ENCODE measurements at regions not wholly inside any gene's neighbourhood (a gene's known extent, or its start where the extent isn't known, plus 50 kb on each side); places are given as distances from the start of the nearest gene placed in this dataset.

DNA sequence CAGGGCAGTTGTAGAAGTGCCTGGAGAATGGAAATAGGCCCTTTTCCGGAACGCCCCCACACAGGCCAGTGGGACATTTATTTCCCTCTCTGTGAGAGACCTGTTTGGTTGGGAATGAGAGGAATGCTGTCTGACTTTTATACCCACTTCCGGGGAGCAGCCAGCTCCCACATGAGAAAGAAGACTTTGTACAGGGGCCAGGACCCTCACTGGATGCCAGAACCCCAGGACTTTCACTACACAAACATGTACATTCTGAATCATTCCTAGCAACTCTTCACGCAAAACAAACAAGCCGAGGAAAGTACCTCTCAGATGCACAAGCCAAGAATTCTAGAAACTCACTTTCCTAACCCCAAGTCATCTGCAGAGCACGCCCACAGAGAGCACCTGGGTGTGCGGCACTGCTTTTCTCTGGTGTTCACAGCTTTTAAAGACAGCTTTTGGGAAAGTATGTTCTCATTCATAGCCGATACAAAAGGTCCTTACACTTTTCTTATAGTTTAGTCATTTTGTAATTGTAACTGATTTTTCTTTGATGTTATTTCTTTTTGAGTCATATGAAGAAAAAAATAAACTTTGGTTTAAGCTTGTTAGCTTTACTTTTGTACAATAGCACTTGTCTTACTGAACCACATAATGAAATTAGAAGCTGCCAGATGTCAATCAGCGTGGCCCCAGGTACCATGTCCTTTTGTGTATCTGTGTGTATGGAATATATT is 856.1 kb upstream of the ID2 start:
- no peak for DNase-seq

DNA sequence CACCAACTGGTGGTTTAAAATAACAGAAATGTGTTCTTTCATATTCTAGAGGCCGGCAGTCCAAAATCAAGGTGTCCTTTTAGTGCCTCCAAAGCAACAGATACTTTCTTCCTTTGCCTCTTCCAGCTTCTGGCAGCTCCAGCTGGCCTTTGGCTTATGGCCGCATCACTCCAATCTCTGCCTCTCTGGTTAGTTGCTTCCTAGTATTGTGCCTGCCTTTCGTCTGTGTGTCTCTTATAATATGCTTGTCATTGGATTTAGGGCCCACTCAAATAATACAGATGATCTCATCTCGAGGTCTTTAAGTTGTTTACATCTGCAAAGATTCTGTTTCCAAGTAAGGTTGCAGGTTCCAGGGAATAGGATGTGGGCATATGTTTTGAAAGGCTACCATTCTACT is 855.2 kb upstream of the ID2 start:
- no peak for DNase-seq

DNA sequence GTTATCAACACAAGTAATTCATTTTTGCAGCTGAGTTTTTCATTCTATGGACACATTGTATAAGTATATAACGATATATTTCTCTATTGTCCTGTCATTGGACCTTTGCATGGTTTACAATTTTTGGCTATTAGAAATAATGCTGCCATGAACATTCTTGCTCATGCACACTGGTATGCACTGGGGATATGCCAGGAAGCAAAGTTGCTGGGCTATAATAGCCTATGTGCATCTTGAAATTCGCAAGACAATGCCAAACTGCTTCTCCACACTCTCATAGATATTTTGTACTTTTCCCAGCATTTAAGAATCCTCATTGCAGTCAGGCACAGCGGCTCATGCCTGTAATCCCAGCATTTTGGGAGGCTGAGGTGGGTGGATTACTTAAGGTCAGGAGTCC is 852.6 kb upstream of the ID2 start:
- no peak for DNase-seq

DNA sequence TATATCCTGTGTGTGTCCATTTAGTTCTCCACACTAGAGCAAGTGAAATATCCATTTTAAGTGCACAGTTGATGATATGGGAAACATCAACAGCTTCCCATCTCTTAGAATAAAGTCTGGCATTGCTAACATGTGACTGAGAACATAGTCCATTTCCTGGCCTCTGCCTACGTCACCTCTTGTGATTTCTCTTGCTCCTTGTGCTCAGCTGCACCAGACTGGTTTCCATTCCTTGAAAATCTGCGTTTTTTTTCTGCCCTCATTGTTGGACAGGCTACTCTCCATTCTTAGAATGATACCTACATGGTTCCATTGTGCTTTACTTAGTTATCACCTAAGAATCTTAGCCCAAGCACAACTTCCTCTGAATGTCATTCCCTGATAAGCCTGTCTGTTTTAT is 851.2 kb upstream of the ID2 start:
- DNase-seq: no peak

DNA sequence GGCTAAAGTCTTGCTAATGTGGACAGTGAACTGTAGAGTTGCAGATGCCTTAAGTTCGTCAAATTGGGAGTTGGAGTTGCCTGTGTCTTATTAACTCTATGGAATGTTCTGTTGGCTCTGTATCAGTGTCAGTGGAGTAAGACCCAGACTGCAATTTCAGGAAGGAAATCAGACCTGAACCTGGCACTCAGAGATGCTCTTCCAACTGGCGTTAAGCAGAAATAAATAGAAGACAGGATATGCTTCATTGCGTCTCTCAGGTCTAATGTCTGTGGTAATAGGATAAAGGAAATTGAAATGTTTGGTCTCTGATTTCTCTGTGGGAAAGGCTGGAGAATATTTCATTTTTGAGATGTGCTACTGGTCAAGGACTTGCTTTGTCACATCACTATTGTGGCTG is 846.7 kb upstream of the ID2 start:
- no peak for DNase-seq

DNA sequence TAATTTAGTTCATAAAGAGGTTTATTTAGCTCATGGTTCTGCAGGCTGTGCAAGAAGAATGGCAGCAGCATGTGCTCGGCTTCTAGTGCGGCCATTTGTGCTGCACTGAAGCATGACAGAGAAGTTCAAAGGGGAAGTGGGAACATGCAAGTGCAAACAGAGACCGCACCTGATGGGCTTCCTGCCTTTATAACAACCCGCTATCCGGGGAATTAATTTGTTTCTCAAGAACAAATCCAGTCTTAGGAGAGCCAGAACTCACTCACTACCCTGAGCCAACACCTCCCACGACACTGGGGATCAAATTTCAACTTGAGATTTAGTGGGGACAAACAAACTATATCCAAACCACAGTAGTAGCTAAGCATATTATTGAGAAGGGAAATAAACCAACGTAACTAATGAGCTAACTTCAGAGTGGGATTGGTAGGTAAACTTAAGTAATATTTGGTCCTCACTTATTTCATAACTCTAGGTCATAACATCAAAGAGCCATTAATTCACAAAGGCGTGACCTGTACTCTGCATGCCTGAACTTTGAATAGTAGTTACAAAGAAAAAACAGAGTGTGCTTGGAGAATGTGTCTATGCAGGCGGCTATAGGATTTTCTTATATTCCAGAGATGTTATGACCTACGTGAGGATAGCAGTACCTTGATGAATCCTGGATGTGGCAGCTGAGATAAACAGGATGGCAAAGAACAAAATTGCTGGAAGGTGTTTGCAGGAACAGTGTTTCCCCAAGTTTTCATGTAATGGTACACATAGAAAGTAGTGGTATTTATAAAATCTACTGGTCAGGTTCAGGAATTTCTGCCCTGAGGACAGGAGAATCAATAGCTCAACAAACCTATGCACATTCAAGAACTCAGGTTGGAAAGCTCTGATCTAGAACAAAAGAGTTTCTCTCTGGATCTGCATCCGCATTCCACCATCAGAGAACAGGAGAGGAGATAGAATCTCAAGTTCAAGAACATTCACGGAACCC is 845.9 kb upstream of the ID2 start:
- peak in 1 of 2 donors; percentile 23 for DNase-seq

DNA sequence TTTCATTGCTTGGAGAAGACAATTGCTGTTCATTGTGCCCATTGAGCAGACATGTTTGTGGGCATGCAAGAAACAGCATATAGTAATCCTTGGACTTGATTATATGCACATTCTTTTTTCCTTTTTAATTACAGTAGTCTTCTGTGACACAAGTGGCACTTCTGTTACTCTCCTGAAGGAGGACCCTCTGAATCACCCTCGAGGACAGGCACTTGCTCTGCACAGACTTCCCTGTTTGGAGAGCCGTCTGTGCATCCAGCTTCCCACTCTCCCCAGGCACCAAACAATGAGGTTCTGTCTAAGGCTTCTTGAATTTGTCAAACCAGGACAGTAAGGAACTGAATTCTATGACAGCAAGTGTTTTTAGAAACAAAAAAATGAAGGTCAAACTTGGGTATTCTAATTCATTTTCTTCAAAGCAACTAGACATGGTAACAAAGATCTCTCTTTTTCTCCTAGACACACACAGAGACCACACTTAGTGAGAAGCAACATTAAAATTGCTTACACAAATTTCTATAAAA is 844.6 kb upstream of the ID2 start:
- DNase-seq: no peak

DNA sequence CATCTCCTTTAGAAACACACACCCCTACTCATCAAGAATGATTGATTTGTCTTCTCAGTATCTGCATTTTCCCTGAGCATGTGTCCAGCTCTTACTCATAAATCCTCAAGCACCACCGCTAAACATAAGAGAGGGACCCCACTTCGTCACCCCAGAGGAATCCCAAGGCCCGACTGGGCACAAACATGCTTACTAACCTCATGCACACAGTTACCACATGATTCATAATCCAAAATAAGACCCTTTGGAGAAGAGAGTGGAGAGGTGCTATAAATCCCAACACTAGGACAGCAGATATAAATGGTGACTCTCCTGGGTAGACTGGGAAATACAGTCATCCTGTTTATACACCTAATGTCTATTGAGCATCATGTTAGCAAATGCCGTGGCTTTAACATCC is 843.2 kb upstream of the ID2 start:
- DNase-seq: no peak

DNA sequence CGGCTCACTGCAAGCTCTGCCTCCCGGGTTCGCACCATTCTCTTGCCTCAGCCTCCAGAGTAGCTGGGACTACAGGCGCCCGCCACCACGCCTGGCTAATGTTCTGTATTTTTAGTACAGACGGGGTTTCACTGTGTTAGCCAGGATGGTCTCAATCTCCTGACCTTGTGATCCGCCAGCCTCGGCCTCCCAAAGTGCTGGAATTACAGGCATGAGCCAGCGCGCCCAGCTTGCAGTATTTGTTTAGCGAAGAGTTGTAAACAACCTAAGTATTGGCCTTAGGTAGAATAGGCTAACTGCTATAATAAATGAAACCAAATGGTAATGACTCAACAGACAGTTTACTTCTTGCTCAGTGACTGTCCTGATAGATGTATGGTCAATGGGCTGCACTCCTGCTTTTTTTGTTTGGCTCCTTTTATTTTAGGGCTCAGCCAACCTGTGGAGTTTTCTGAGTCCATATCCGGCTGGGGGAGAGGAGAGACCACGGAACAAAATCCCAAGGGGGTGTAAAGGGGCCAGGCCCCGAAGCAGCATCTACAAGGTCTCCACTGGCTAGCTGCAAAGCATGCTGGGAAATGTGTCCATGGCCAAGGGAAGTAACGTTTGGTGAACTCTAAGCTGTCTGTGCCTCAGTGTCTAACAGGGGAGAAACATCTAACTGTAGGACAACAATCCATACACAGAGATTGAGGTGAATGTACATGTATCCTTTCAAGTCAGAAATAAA is 841.0 kb upstream of the ID2 start:
- DNase-seq: no peak

DNA sequence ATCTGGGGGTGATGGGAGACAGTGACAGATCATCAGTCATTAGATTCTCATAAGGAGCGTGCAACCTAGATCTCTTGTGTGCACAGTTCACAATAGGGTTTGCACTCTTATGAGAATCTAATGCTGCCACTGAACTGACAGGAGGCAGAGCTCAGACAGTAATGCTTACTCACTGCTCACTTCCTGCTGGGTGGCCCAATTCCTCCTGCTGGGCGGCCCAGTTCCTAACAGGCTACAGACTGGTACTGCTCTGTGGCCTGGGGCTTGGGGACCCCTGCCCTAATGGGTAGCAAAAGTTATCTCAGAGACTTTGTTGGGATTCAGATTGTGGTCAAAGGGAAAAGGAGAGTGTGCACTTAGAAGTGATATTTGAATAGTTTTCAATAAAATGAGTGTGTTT is 840.1 kb upstream of the ID2 start:
- DNase-seq: peak in 1 of 2 donors; percentile 20

DNA sequence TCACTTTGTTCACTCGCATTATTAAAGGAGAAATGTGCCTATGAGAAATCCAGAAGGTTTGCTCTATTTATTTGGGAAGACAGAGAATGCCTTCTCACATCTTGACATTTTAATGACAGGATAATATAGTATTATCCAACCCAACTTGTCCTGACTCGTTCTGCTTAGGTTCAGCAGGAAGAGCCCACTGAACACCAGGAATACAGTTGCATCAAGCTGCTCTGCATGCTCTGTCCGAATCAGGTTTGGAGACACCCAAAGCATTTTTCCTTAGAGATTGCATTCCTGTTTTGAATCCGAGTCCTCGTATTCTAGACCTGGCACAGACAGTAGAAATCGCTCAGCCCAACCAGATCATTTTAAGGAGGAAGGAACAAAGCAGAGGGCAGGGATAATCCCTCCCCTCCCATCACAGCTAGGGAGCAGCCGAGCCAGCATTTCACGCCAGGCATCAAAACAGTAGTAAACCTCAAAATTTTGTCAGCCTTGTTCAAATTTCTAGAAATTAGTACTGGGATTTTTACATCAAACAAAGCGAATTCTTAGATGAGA is 837.4 kb upstream of the ID2 start:
- no peak for DNase-seq

DNA sequence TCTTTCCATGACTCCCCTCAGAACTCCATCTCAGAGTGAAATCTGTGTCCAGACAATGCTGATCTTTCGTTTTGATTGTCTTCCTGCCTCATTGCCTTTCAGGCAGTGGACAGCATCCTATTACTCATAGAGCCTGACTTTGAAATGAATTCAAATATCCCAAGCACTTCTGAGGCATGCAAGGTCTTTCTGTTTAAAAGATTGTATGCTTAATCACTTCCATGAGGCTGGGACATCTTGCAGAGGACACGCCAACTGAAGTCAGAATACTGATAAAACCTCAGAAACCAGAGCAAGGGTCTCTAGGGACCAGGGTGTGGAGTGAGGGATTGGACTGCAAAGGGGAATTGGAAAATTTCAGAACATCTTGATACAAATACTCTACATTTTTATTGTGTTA is 836.5 kb upstream of the ID2 start:
- no peak for DNase-seq

DNA sequence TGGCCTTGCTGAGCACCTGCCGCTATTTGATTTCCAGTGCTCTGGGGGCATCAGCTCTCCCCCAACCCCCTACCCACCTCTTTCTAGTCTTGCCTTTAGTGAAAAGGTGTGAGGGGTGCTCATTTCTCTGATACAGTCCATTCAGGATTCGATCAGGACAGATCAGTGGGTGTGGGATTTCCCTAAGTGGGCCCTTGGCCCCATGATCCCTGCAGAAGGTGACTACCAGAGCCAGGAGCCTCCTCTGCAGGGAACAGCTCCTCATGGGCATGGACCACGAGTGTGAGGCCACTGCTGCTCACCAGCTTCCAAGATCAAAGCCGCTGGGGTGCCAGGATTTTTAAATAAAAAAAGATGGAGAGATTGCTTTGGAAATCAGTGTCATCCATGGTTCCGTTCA is 835.2 kb upstream of the ID2 start:
- no peak for DNase-seq

DNA sequence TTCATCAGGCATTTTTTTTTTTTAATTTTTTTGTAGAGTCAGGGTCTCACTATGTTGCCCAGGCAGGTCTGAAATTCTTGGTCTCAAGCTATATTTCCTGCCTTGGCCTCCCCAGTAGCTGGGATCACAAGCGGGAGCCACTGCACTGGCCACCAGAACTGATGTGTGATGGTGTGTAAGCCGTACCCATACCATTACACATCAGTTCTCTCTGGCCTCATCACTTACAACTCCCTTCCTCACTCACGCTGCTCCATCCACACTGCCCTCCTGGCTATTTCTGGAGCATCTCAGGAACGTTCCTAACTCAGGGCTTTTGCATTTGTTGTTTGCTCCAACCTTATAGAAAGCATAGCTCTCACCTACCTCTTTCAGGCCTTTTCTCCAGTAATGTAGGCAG is 834.5 kb upstream of the ID2 start:
- DNase-seq: no peak

DNA sequence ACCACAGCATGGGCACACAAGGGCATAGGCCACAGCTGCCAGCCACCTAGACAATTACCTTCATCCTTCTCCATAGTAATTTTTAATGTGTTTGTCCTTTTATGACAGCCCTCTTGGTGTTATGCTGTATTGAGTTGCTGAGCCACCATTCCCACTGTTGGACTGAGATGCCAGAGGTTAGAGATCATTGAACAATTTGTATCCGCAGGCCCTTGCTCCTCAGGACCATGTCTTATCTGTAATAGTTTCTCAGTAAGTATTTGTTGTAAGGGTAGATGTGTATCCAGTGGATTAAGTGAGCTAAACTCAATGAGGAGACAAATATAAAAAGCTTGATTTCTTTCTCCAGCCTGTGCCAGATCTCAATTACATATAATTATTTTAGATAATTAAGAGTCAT is 832.8 kb upstream of the ID2 start:
- no peak for DNase-seq

DNA sequence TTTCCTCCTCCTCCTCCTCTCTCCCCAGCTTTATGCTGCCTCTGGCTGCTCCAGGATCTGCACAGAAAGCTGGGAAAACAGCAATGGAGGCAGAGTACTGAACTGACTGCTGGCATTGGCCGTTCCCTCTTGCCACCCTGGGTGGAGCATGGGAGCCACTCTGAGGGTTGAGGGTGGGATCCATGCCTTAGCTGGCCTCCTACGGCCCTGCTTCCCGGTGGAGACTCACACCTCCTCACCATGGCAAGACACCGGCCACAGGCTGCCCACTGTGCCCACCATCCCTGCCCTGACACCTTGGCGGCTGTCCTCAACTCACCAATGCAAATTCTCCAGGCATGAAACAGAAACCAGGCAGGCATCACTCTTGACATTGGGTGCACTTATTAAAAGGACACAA is 832.3 kb upstream of the ID2 start:
- DNase-seq: no peak

DNA sequence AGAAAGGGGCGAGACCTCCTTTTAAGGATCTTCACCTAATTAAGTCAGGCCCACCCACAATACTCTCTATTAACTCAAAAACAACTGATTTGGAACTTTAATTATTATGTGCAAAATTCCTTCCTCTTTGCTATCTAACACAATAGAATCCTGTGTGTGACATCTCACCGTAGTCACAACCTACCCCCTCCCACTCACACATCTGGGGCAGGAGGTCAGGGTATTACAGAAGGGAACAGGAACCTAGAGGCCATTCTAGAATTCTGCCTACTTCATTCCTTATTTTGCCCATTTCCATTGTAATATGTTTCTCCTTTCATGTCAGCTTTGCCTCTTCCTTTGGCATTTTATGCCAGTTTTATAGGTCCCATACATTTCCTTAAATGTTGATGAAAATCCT is 829.3 kb upstream of the ID2 start:
- DNase-seq: no peak

DNA sequence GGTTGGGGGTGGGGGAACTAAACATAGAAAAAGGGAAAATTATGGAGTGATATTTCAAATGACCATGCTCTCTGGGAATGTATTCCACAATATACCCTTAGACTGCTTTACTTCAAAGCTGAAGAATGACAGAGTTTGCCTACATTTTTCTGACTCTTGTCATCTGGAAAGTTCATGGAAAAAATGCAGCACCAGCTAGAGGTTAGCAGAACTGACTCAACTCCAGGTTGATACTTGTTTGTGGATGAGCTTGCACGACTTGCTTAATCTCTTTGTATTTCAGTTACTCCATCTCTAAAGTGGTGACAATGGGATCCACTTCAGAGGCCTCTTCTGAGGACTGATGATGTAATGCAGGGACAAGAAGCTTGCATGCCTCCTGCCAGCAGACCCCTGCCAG is 824.0 kb upstream of the ID2 start:
- no peak for DNase-seq

DNA sequence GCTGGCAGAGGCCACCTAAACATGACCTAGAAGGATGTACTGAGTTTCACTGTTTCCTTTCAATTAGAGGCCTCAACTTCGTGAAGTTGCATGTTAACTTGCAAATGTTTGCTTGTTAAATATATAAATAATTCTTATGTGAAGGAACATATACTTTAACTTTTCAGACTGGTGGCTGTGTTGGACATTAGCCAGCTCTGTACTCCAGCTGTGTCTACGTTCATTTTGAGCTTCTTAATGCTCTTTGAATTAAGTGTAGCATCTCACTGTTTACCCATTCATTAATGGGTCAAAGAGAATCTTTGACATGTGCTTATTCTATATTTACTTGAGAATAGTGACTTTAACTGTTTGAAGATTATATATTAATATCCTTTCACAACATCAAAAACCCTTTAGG is 823.2 kb upstream of the ID2 start:
- no peak for DNase-seq

DNA sequence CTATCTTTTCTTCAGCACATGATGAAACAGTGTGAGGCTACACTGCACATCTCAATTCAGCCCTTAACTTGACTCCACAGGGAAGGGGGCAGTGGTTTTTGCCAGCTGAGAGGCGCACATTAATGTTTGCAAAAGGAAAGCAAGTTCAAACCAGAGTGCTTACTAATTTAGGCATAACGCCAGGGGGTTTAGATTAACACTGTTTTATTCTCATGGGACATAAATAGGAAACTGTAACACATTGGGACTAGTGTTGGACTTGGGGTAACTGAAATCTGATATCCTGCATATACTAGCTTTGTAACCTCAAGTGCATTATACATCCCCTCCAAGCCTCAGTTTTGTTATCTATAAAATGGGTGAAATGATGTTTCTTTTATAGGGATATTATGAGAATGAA is 821.2 kb upstream of the ID2 start:
- DNase-seq: no peak

DNA sequence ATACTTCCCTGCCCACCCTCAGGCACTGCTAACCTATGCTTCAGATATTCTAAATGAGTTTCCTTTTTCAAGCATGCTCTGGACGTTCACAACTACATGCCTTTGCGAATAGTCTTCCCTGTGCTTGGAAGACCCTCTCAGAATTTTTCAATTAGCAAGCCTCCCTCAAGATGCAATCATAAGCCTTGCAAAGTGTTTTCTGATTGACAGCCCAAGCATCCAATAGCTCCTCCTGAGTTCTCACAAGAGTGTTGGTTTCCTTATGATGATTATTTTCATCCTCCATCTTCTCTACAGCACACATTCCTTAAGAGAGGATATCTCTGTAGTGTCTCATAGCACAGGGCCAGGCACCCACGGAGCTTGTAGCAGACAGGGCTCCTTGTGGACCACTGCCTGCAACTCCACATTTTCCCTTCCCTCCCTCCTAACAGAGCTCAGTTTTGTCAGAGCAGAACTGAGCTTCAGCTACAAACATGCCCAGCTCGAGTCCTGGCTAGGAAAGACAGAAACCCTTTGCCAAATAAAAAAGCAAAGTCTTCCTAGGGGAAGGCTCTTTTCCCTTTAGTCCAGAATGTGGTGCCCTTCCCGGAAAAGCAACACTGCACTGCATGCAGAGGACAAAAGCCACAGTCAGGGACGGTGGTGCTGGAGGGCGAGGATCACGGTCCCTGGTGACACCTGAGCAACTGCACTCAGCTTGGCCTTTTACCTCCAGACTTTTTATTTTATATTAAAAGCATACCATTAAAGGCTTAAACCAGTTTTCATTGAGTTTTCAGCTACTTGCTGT is 819.8 kb upstream of the ID2 start:
- DNase-seq: no peak

DNA sequence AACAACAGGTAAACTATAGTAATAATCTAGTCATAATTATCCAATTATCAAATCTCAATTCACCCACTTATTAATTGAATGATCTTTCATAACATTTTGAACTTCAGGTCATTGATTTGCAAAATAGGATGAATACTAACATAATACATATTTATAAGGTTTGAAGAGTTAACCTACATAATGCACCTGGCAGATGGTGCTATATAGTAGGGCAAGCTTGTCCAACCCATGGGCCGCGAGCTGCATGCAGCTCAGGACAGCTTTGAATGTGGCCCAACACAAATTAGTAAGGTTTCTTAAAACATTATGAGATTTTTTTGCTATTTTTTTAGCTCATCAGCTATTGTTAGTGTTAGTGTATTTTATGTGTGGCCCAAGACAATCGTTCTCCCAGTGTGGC is 815.8 kb upstream of the ID2 start:
- no peak for DNase-seq
